ENCODE measurements at regions not wholly inside any gene's neighbourhood (a gene's known extent, or its start where the extent isn't known, plus 50 kb on each side); places are given as distances from the start of the nearest gene placed in this dataset.

GRCh38 chr12:111169456-111169855, 199.4 kb downstream of the PHETA1 start:
- TF ChIP-seq MAX (IDR thresholded peaks at IDR 0.05) (no peak), EP300 (IDR thresholded peaks at IDR 0.05) (no peak), CTCF (IDR thresholded peaks at IDR 0.05) (no peak)

Data from A549 (cell line).